Activated T-cell treated with anti-CD3 and anti-CD28 coated beads, Interleukin-2, amount 50 U/mL, for 4 hours (primary cell): ENCODE measurements at regions not wholly inside any gene's neighbourhood (a gene's known extent, or its start where the extent isn't known, plus 50 kb on each side); places are given as distances from the start of the nearest gene placed in this dataset.

Experiments
- ATAC-seq, 2 donors: fragments of 200-7000 bp; cut with Tn5 transposase; one replicate each; pipeline ENCODE4 v1.10.0; 2021
- DNase-seq: peaks from one replicate; pipeline ENCODE4 v3.0.0-alpha.2; 2020
- H3K27me3 Mint-ChIP-seq: one replicate; pipeline ENCODE4 v1.8.0; 2021; ENCODE audit warnings: low read depth, mixed read lengths
- H3K36me3 Mint-ChIP-seq: one replicate; pipeline ENCODE4 v1.8.0; 2022; ENCODE audit warnings: mixed read lengths; ENCODE audit not compliant: insufficient read depth
- H3K4me1 Mint-ChIP-seq: one replicate; pipeline ENCODE4 v1.8.0; 2021; ENCODE audit warnings: low read depth, mixed read lengths
- H3K4me3 Mint-ChIP-seq: one replicate; pipeline ENCODE4 v1.8.0; 2021; ENCODE audit warnings: mild to moderate bottlenecking, moderate library complexity, mixed read lengths
- H3K9me3 Mint-ChIP-seq: one replicate; pipeline ENCODE4 v1.8.0; 2021; ENCODE audit warnings: mixed read lengths

GRCh38 chr13:83613524-83613923, 268.8 kb downstream of the SLITRK1 start:
- peaks cover 14% of the 10 kb centered on the region for H3K9me3 Mint-ChIP-seq
- ATAC-seq (no peak), DNase-seq (no peak)
- H3K4me1 Mint-ChIP-seq: no peaks in the 10 kb centered on the region
- H3K4me3 Mint-ChIP-seq: no peak overlapping the region
- no peaks in the 10 kb centered on the region for H3K36me3 Mint-ChIP-seq
- no peaks in the 10 kb centered on the region for H3K27me3 Mint-ChIP-seq

DNA sequence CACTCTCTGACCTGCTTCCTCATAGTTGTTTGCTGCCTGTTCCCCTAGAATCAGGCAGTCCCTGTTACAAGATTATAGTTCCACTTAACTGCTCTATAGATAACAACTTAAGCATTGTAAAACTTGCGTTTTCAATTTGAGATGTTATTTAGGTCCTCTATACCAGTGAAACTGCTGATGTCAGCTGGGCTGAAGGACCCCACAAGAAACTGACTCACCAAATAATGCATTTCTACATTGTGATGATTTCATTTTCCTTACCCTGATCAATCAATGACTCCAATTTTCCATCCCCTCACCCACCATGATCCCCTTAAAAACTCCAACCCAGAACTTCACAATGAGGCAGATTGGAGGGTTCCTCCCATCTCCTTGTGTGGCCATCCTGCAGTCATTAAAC, 280.7 kb downstream of the SLITRK1 start:
- peaks cover 13% of the 10 kb centered on the region for H3K9me3 Mint-ChIP-seq
- no peak for DNase-seq
- no peak for ATAC-seq
- H3K4me3 Mint-ChIP-seq: no peak overlapping the region
- H3K36me3 Mint-ChIP-seq: no peaks in the 10 kb centered on the region
- no peaks in the 10 kb centered on the region for H3K27me3 Mint-ChIP-seq
- H3K4me1 Mint-ChIP-seq: no peaks in the 10 kb centered on the region

DNA sequence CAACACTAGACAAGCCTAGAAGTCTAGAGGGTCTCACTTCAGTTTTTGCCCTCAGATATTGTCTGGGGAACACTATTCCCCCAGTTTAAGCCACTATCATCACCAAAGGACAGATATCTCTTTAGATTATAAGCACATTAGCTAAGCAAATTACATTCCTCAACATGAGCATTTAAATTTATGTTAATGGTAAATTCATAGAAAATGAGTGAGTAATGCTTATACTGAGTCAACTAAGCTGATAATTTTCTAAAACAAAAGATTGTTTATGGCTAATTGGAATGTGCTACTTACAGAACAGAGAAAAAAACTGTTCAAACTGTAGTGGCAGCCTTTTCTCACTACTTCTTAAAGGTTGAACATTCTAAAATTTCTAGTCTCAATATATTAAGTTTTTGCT, 290.2 kb downstream of the SLITRK1 start:
- no peak overlapping the region for H3K4me3 Mint-ChIP-seq
- peaks cover 7% of the 10 kb centered on the region for H3K9me3 Mint-ChIP-seq
- ATAC-seq (no peak), DNase-seq (no peak)
- H3K4me1 Mint-ChIP-seq: no peaks in the 10 kb centered on the region
- H3K27me3 Mint-ChIP-seq: no peaks in the 10 kb centered on the region
- H3K36me3 Mint-ChIP-seq: no peaks in the 10 kb centered on the region

DNA sequence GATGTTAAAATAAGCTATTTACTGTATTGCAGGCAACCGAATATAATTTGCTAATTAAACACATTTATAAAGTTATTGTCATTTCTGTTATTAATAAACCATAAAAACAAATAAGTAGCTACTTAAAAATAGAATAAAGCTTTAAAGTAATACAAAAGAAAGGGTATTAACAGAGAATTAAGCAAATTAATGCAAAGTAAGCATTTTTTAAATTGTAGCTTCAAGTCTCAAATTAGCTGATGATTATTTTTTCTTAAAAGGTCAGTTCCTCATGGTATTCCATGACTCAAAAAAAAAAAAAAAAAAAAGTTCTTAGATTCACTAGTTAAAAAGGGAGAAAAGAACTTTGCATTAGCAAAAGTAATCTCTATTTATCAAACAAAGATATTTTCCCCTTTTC, 292.5 kb downstream of the SLITRK1 start:
- DNase-seq (no peak), ATAC-seq (no peak)
- H3K4me3 Mint-ChIP-seq: no peak overlapping the region
- peaks cover 3% of the 10 kb centered on the region for H3K9me3 Mint-ChIP-seq
- no peaks in the 10 kb centered on the region for H3K27me3 Mint-ChIP-seq
- no peaks in the 10 kb centered on the region for H3K4me1 Mint-ChIP-seq
- H3K36me3 Mint-ChIP-seq: no peaks in the 10 kb centered on the region

GRCh38 chr13:83577183-83577582, 305.1 kb downstream of the SLITRK1 start:
- H3K4me1 Mint-ChIP-seq: no peaks in the 10 kb centered on the region
- H3K36me3 Mint-ChIP-seq: no peaks in the 10 kb centered on the region
- peaks cover 7% of the 10 kb centered on the region for H3K9me3 Mint-ChIP-seq
- no peaks in the 10 kb centered on the region for H3K27me3 Mint-ChIP-seq
- ATAC-seq (no peak), DNase-seq (no peak)
- no peak overlapping the region for H3K4me3 Mint-ChIP-seq

DNA sequence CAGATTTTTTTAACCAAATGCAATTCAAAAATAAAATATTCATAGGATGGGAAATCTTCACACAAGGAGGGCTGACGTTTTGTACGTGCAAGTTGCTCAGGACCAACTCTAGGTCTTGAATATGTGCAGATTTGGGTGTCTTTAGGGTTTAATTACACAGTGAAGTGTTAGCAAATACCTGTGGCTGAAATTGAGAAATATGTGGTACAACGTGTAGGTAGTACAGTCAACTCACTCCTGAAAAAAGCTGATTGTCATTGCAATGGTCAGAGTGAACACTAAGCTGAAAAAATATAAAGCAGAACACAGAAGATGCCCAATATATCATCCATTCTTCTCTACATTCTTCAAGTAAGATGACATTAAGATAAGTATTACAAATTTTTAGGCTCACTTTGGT, 314.3 kb downstream of the SLITRK1 start:
- Mint-ChIP-seq H3K36me3 (no peaks in the 10 kb centered on the region), H3K4me1 (no peaks in the 10 kb centered on the region), H3K27me3 (no peaks in the 10 kb centered on the region), H3K9me3 (peaks cover 12% of the 10 kb centered on the region), H3K4me3 (no peak overlapping the region)
- ATAC-seq (no peak), DNase-seq (no peak)

GRCh38 chr13:83563499-83563898, 318.8 kb downstream of the SLITRK1 start:
- no peaks in the 10 kb centered on the region for H3K27me3 Mint-ChIP-seq
- H3K4me3 Mint-ChIP-seq: no peak overlapping the region
- H3K9me3 Mint-ChIP-seq: peaks cover 3% of the 10 kb centered on the region
- ATAC-seq (no peak), DNase-seq (no peak)
- no peaks in the 10 kb centered on the region for H3K36me3 Mint-ChIP-seq
- H3K4me1 Mint-ChIP-seq: no peaks in the 10 kb centered on the region

GRCh38 chr13:83557845-83558244, 324.4 kb downstream of the SLITRK1 start:
- Mint-ChIP-seq H3K36me3 (no peaks in the 10 kb centered on the region), H3K27me3 (no peaks in the 10 kb centered on the region), H3K4me3 (no peak overlapping the region), H3K4me1 (no peaks in the 10 kb centered on the region), H3K9me3 (peaks cover 4% of the 10 kb centered on the region)
- no peak for DNase-seq
- ATAC-seq: no peak

GRCh38 chr13:83549671-83550070, 332.6 kb downstream of the SLITRK1 start:
- Mint-ChIP-seq H3K4me1 (no peaks in the 10 kb centered on the region), H3K36me3 (no peaks in the 10 kb centered on the region), H3K9me3 (peaks cover 3% of the 10 kb centered on the region), H3K4me3 (no peak overlapping the region), H3K27me3 (no peaks in the 10 kb centered on the region)
- DNase-seq (no peak), ATAC-seq (no peak)

DNA sequence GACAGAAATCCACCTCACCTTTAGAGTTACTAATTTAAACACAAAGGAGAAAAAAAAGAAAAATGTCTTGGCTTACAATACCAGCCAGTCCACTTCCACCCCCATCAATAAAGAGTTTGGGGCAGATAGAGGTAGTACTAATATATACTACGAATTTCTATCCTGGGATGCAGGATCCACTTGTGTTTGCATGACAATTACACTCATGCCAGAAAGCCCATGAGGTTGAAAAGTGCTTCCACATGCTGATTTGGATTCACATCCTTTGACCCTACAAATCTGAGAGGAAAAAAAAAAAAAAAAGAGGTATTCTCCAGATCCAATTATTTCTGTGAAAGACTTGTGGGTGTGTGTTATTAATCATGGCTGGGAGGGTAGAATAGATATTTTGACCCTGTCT, 335.2 kb downstream of the SLITRK1 start:
- ATAC-seq: no peak
- Mint-ChIP-seq H3K36me3 (no peaks in the 10 kb centered on the region), H3K4me3 (no peak overlapping the region), H3K4me1 (no peaks in the 10 kb centered on the region), H3K27me3 (no peaks in the 10 kb centered on the region), H3K9me3 (peaks cover 3% of the 10 kb centered on the region)
- DNase-seq: no peak

- no peaks in the 10 kb centered on the region for H3K27me3 Mint-ChIP-seq
- H3K4me1 Mint-ChIP-seq: no peaks in the 10 kb centered on the region
- no peak for DNase-seq
- no peaks in the 10 kb centered on the region for H3K36me3 Mint-ChIP-seq
- peaks cover 3% of the 10 kb centered on the region for H3K9me3 Mint-ChIP-seq
- ATAC-seq: no peak
- no peak overlapping the region for H3K4me3 Mint-ChIP-seq
These were observed 335.8 kb downstream of the SLITRK1 start for GRCh38 chr13:83546476-83546875.

DNA sequence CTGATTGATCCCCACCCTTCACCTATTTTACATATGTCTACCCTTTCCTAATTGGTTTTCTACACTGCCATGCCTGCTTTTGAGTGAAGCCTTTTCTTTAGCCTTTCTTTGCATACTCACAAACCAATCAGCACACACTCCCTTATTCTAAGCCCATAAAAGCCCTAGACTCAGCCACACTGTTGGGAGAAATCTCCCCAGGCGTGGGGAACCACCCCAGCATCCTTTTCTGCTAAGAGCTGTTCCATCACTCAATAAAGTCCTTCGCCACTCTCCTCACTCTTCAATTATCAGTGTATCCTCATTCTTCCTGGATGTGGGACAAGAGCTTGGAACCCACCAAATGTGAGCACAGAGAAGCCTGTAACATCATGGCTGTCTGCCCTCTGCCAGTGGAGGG, 343.6 kb downstream of the SLITRK1 start:
- H3K27me3 Mint-ChIP-seq: no peaks in the 10 kb centered on the region
- H3K36me3 Mint-ChIP-seq: no peaks in the 10 kb centered on the region
- DNase-seq: no peak
- H3K9me3 Mint-ChIP-seq: no peaks in the 10 kb centered on the region
- H3K4me1 Mint-ChIP-seq: no peaks in the 10 kb centered on the region
- no peak for ATAC-seq
- H3K4me3 Mint-ChIP-seq: no peak overlapping the region

DNA sequence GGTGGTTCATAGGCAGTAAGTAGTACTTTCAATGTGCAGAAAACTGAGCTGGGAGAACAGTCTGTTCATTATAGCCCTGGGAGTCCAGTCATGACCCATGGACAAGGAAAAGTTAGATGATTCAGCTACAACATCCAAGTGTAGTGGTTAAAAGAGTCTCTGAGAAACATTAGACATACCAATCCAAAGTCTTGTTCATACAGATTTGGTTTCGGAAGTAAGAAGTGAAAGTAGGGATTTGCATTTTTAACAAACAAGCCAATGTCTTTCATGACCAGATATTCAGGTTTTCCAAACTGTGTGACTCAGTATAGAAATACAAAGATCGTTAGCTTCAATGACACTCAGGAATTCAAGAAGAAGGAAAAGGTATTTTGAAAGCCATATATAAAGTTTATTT, 345.3 kb downstream of the SLITRK1 start:
- no peaks in the 10 kb centered on the region for H3K4me1 Mint-ChIP-seq
- H3K4me3 Mint-ChIP-seq: no peak overlapping the region
- ATAC-seq (no peak), DNase-seq (no peak)
- H3K27me3 Mint-ChIP-seq: no peaks in the 10 kb centered on the region
- H3K9me3 Mint-ChIP-seq: peaks cover 5% of the 10 kb centered on the region
- H3K36me3 Mint-ChIP-seq: no peaks in the 10 kb centered on the region

GRCh38 chr13:83536153-83536552, 346.1 kb downstream of the SLITRK1 start:
- Mint-ChIP-seq H3K36me3 (no peaks in the 10 kb centered on the region), H3K27me3 (no peaks in the 10 kb centered on the region), H3K4me1 (no peaks in the 10 kb centered on the region), H3K4me3 (no peak overlapping the region), H3K9me3 (peaks cover 5% of the 10 kb centered on the region)
- no peak for DNase-seq
- no peak for ATAC-seq

- Mint-ChIP-seq H3K4me3 (no peak overlapping the region), H3K27me3 (no peaks in the 10 kb centered on the region), H3K4me1 (no peaks in the 10 kb centered on the region), H3K9me3 (peaks cover 5% of the 10 kb centered on the region), H3K36me3 (no peaks in the 10 kb centered on the region)
- no peak for ATAC-seq
- no peak for DNase-seq
These were observed 349.5 kb downstream of the SLITRK1 start for GRCh38 chr13:83532809-83533208.

DNA sequence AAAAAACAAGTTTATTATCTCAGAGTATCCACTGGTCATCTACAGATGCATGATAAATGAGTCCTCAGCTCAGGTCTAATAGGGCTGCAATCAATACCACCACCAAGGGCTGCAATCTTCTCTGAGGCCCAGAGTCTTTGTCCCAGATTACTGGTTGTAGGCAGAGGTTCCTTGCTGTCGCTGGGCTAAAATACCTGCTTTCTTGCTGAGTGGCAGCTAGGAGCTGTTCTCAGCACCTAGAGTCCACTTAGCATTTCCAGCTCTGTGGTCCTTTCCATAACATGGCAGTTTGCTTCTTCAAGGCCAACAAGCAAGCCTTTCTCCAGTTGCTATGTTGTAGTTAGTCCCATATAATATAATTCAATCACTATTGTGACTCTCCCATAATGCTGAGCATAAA, 351.3 kb downstream of the SLITRK1 start:
- no peaks in the 10 kb centered on the region for H3K4me1 Mint-ChIP-seq
- DNase-seq: no peak
- H3K4me3 Mint-ChIP-seq: no peak overlapping the region
- H3K36me3 Mint-ChIP-seq: no peaks in the 10 kb centered on the region
- no peak for ATAC-seq
- peaks cover 5% of the 10 kb centered on the region for H3K9me3 Mint-ChIP-seq
- H3K27me3 Mint-ChIP-seq: no peaks in the 10 kb centered on the region
